HepG2 (cell line): ENCODE measurements at regions not wholly inside any gene's neighbourhood (a gene's known extent, or its start where the extent isn't known, plus 50 kb on each side); places are given as distances from the start of the nearest gene placed in this dataset.

ENCODE experiments used
- ATAC-seq: fragments of 200-7000 bp; cut with Tn5 transposase; 3 replicates; pipeline ENCODE4 v1.9.1; 2020; ENCODE audit warnings: mild to moderate bottlenecking, moderate library complexity
- BruUV-seq: library from RNA; stranded (reverse); fragments of 400-500 nt; replicated peaks from 2 replicates; lab custom pipeline; 2021; lab: Mats Ljungman, UMichigan
- CTCF ChIA-PET: fragments of 300-600 bp; formaldehyde crosslinking; extraction: SDS; loops from one replicate; lab custom pipeline; 2021; ENCODE audit warnings: low total read pairs, inconsistent platforms, low intra/inter-chr PET ratio; lab: Yijun Ruan, JAX
- POLR2A ChIA-PET: fragments of 350-600 bp; sonication (Branson Sonifier 250); formaldehyde crosslinking; loops from one replicate; lab custom pipeline; 2020; ENCODE audit warnings: antibody characterized with exemption, inconsistent platforms; lab: Yijun Ruan, JAX
- DNase-seq: peaks from one replicate; pipeline ENCODE4 v3.0.0-alpha.2; 2015; ENCODE audit warnings: low spot score
- FAIRE-seq: peaks from 3 replicates; lab custom pipeline; 2011; peaks lifted over from hg19 to GRCh38; lab: Jason Lieb, UNC
- H2AFZ ChIP-seq: one replicate; pipeline ENCODE4 v1.6.1; 2011; ENCODE audit warnings: low read length, inconsistent platforms
- H3K27ac ChIP-seq: fragments of 300-600 bp; 3 replicates; pipeline ENCODE4 v1.8.0; 2011; ENCODE audit warnings: mixed run types, mild to moderate bottlenecking, mixed read lengths, low read length, inconsistent platforms; ENCODE audit not compliant: insufficient read depth; ENCODE audit errors: extremely low read length
- H3K27me3 ChIP-seq, 2 experiments: fragments of 200-600 bp in 1 of 2; 2 replicates in 1 of 2; 3 replicates in 1 of 2; pipeline versions ENCODE4 v1.6.0 to v1.8.0; 2011; ENCODE audit warnings: low read length in 2 of 2, mild to moderate bottlenecking in 2 of 2, moderate library complexity in 2 of 2, inconsistent platforms in 1 of 2; ENCODE audit not compliant: insufficient read depth in 2 of 2, control insufficient read depth in 1 of 2
- H3K36me3 ChIP-seq, 2 experiments: fragments of 200-600 bp in 1 of 2; replicated peaks in 1 of 2; 2 replicates in 1 of 2; 3 replicates in 1 of 2; pipeline versions ENCODE4 v1.5.1 to v1.8.0; 2011; ENCODE audit warnings: low read length in 2 of 2, inconsistent platforms in 1 of 2; ENCODE audit not compliant: insufficient read depth in 2 of 2, control insufficient read depth in 1 of 2
- H3K4me1 ChIP-seq: 2 replicates; pipeline ENCODE4 v1.5.1; 2012; ENCODE audit warnings: low read length, inconsistent platforms; ENCODE audit not compliant: insufficient read depth
- H3K4me2 ChIP-seq: 2 replicates; pipeline ENCODE4 v1.6.0; 2011; ENCODE audit warnings: low read depth, low read length, inconsistent platforms
- H3K4me3 ChIP-seq, 3 experiments: fragments of 200-600 bp in 1 of 3; sonication (generic), shearing (Covaris generic) in 1 of 3; replicated peaks in 1 of 3; 2 replicates each; pipeline ENCODE4 v1.5.1; 2011 to 2016; ENCODE audit warnings: low read length in 3 of 3, inconsistent platforms in 2 of 3, low read depth in 2 of 3, mild to moderate bottlenecking in 2 of 3, control low read depth in 1 of 3, mixed read lengths in 1 of 3; ENCODE audit not compliant: insufficient read depth in 1 of 3
- H3K79me2 ChIP-seq: one replicate; pipeline ENCODE4 v1.6.1; 2011; ENCODE audit warnings: low read length, inconsistent platforms; ENCODE audit not compliant: insufficient read depth
- H3K9ac ChIP-seq: 2 replicates; pipeline ENCODE4 v1.6.0; 2011; ENCODE audit warnings: mild to moderate bottlenecking, low read depth, low read length, inconsistent platforms; ENCODE audit not compliant: insufficient read depth
- H3K9me3 ChIP-seq: 2 replicates; pipeline ENCODE4 v1.5.1; 2012; ENCODE audit warnings: mild to moderate bottlenecking, low read length
- H4K20me1 ChIP-seq: 2 replicates; pipeline ENCODE4 v1.6.0; 2011; ENCODE audit warnings: inconsistent platforms, mild to moderate bottlenecking, low read length, moderate library complexity; ENCODE audit not compliant: insufficient read depth
- BCL3 ChIP-seq: sonication (generic); formaldehyde crosslinking; IDR thresholded peaks from 2 replicates; pipeline ENCODE4 v1.5.1; 2020; ENCODE audit warnings: mild to moderate bottlenecking, missing genetic modification reagents, moderate library complexity
- CREBL2 ChIP-seq: sonication (generic); formaldehyde crosslinking; IDR thresholded peaks from 2 replicates; pipeline ENCODE4 v1.8.1; 2023; ENCODE audit warnings: missing genetic modification reagents, mild to moderate bottlenecking, borderline replicate concordance
- GFI1 ChIP-seq: sonication (generic); formaldehyde crosslinking; IDR thresholded peaks from 2 replicates; pipeline ENCODE4 v1.5.0; 2020; ENCODE audit warnings: missing genetic modification reagents, mild to moderate bottlenecking, borderline replicate concordance
- HDAC2 ChIP-seq: sonication (generic); formaldehyde crosslinking; IDR thresholded peaks from 2 replicates; pipeline ENCODE4 v1.4.0; 2020; ENCODE audit warnings: missing genetic modification reagents
- IRF1 ChIP-seq: sonication (generic); formaldehyde crosslinking; IDR thresholded peaks from 2 replicates; pipeline ENCODE4 v1.4.0; 2020; ENCODE audit warnings: low read depth, mild to moderate bottlenecking, missing genetic modification reagents
- KMT2B ChIP-seq: IDR thresholded peaks from 2 replicates; pipeline ENCODE4 v1.6.1; 2016; ENCODE audit warnings: missing genetic modification reagents, missing compliant biosample characterization
- SMAD9 ChIP-seq: sonication (generic); formaldehyde crosslinking; IDR thresholded peaks from 2 replicates; pipeline ENCODE4 v1.5.1; 2020; ENCODE audit warnings: mild to moderate bottlenecking, missing genetic modification reagents
- ZNF124 ChIP-seq: sonication (generic); formaldehyde crosslinking; IDR thresholded peaks from 2 replicates; pipeline ENCODE4 v1.4.0; 2020; ENCODE audit warnings: missing genetic modification reagents
- ZNF782 ChIP-seq: sonication (generic); formaldehyde crosslinking; IDR thresholded peaks from 2 replicates; pipeline ENCODE4 v1.4.0; 2020; ENCODE audit warnings: missing genetic modification reagents, mild to moderate bottlenecking, borderline replicate concordance
- WGBS: methylation state at CpG from one replicate; pipeline ENCODE4 v1.1.6; 2017; ENCODE audit warnings: low lambda C conversion rate; 5-methylcytosine and 5-hydroxymethylcytosine counted together
- in situ Hi-C: cut with HindIII; loops from 2 replicates; pipeline ENCODE4 v1.10.0; 2017; ENCODE audit warnings: low pct_unique_long_range_greater_than_20kb; ENCODE audit not compliant: extremely low pct_ligation_motif_present
- intact Hi-C: fragments of 100-400 bp; cut with micrococcal nuclease; formaldehyde crosslinking; loops from one replicate; pipeline ENCODE4 v1.10.0; 2022; ENCODE audit not compliant: unreplicated experiment
- TF ChIP-seq, protein P1 (sequence below): sonication (generic); formaldehyde crosslinking; IDR thresholded peaks from 2 replicates; pipeline ENCODE4 v1.5.0; 2020; ENCODE audit warnings: mild to moderate bottlenecking, missing genetic modification reagents, moderate library complexity

DNA sequence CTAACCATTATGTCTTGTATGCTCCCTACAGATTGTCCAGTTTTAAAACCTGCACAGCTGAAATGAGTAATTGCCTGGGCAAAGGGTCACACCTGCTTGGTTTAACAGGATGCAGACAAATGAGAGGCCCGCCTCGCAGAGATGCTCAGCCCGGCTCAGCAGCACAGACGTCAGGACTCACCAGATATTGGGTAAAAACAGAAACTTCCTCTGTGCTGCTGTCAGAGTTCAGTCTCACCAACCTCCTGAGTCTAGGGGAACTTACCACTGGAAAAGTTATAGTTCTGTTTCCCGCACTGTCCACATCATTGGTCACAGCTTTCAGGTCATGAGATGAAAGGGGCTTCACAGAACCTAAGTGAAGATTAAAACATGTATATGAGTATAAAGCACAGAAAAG lies 152.5 kb downstream of the ESM1 start:
- no peaks in the 10 kb centered on the region for H3K27me3 ChIP-seq
- no peak for ATAC-seq
- no peak overlapping the region for H2AFZ ChIP-seq
- H3K79me2 ChIP-seq, result no peaks in the 10 kb centered on the region
- TF ChIP-seq CREBL2 (CRISPR knock-in tag), result no peak
- TF ChIP-seq, protein P1, sequence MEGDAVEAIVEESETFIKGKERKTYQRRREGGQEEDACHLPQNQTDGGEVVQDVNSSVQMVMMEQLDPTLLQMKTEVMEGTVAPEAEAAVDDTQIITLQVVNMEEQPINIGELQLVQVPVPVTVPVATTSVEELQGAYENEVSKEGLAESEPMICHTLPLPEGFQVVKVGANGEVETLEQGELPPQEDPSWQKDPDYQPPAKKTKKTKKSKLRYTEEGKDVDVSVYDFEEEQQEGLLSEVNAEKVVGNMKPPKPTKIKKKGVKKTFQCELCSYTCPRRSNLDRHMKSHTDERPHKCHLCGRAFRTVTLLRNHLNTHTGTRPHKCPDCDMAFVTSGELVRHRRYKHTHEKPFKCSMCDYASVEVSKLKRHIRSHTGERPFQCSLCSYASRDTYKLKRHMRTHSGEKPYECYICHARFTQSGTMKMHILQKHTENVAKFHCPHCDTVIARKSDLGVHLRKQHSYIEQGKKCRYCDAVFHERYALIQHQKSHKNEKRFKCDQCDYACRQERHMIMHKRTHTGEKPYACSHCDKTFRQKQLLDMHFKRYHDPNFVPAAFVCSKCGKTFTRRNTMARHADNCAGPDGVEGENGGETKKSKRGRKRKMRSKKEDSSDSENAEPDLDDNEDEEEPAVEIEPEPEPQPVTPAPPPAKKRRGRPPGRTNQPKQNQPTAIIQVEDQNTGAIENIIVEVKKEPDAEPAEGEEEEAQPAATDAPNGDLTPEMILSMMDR (CRISPR knock-in tag), result no peak
- TF ChIP-seq SMAD9 (CRISPR knock-in tag), result no peak
- H3K4me2 ChIP-seq, result no peak overlapping the region
- no peaks in the 10 kb centered on the region for H3K9me3 ChIP-seq
- in situ Hi-C loops, result no loop called here
- no peak overlapping the region for H3K27ac ChIP-seq
- WGBS, result 71% methylated on average over 5 of the region's 5 CpGs
- FAIRE-seq, result no peak
- no peak overlapping the region for H3K9ac ChIP-seq
- ChIA-PET CTCF (no interaction called here), POLR2A (no interaction called here)
- BruUV-seq, result no TSS peak
- H3K4me1 ChIP-seq, result no peaks in the 10 kb centered on the region
- H3K36me3 ChIP-seq, result no peaks in the 10 kb centered on the region
- H3K4me3 ChIP-seq, result no peak overlapping the region
- intact Hi-C loops, result no loop called here
- DNase-seq, result no peak
- H4K20me1 ChIP-seq, result no peaks in the 10 kb centered on the region

DNA sequence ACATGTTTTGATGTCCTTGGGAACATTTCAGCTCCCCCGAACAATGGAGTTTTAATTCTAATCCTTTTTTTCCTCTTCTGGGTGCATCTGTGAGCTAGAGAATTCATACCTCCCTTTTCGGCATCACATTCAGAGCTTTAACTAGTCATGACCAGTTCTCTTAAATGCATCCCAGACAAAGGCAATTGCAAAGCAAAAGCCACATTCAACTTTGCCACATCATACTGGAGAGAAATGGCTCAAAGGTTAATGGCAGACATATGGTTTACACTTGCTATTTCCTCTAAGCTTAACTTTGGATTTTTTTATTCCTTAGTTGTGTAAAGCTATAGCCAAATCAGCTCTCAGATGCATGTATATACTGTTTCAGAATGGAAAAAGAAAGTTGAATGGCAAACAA lies 153.3 kb downstream of the ESM1 start:
- Histone ChIP-seq H3K4me3 (no peak overlapping the region), H3K27me3 (no peaks in the 10 kb centered on the region), H3K9ac (no peak overlapping the region), H3K27ac (no peak overlapping the region), H4K20me1 (no peaks in the 10 kb centered on the region), H2AFZ (no peak overlapping the region), H3K4me2 (no peak overlapping the region), H3K79me2 (no peaks in the 10 kb centered on the region), H3K36me3 (no peaks in the 10 kb centered on the region), H3K9me3 (no peaks in the 10 kb centered on the region), H3K4me1 (no peaks in the 10 kb centered on the region)
- no peak for FAIRE-seq
- CTCF ChIA-PET, result no interaction called here
- intact Hi-C loops, result no loop called here
- POLR2A ChIA-PET, result no interaction called here
- WGBS, result 47% methylated on average over 2 of the region's 2 CpGs
- no TSS peak for BruUV-seq
- DNase-seq, result no peak
- no peak for ATAC-seq
- in situ Hi-C loops, result no loop called here
- no peak for TF ChIP-seq HDAC2 (CRISPR knock-in tag)
- no peak for TF ChIP-seq ZNF124 (CRISPR knock-in tag)
- no peak for TF ChIP-seq BCL3
- no peak for TF ChIP-seq IRF1 (CRISPR knock-in tag)
- TF ChIP-seq ZNF782, result no peak
- TF ChIP-seq KMT2B (CRISPR knock-in tag), result no peak
- no peak for TF ChIP-seq GFI1 (CRISPR knock-in tag)
